HG02938 (cell line): ENCODE measurements at regions not wholly inside any gene's neighbourhood (a gene's known extent, or its start where the extent isn't known, plus 50 kb on each side); places are given as distances from the start of the nearest gene placed in this dataset.

Source experiments
- ATAC-seq: cut with Tn5 transposase; IDR thresholded peaks from one replicate; pipeline ENCODE4 v1.9.1; 2021; ENCODE audit warnings: mild to moderate bottlenecking, moderate library complexity; ENCODE audit not compliant: unreplicated experiment

GRCh38 chr1:34328281-34328799 is 151.6 kb downstream of the C1orf94 start:
- no peak for ATAC-seq

GRCh38 chr1:34330061-34330460 is 153.4 kb downstream of the C1orf94 start:
- no peak for ATAC-seq

GRCh38 chr1:34331020-34331926 is 154.6 kb downstream of the C1orf94 start:
- ATAC-seq, result no peak

GRCh38 chr1:34332996-34333395 is 156.3 kb downstream of the C1orf94 start:
- ATAC-seq, result no peak

- ATAC-seq, result no peak
Observed at GRCh38 chr1:34338871-34339270, 162.2 kb downstream of the C1orf94 start.

GRCh38 chr1:34341896-34342295 is 165.2 kb downstream of the C1orf94 start:
- no peak for ATAC-seq

- no peak for ATAC-seq
Observed at GRCh38 chr1:34342334-34342733, 165.6 kb downstream of the C1orf94 start.

GRCh38 chr1:34346128-34346527 is 169.4 kb downstream of the C1orf94 start:
- ATAC-seq, result no peak

GRCh38 chr1:34353409-34353808 is 176.7 kb downstream of the C1orf94 start:
- ATAC-seq, result no peak

- ATAC-seq, result no peak
Observed at GRCh38 chr1:34354367-34354766, 177.7 kb downstream of the C1orf94 start.

GRCh38 chr1:34356853-34357252 is 180.1 kb downstream of the C1orf94 start:
- no peak for ATAC-seq

- ATAC-seq, result no peak
Observed at GRCh38 chr1:34358636-34359035, 181.9 kb downstream of the C1orf94 start.

GRCh38 chr1:34359411-34359810 is 182.7 kb downstream of the C1orf94 start:
- ATAC-seq, result no peak

GRCh38 chr1:34360574-34360973 is 183.9 kb downstream of the C1orf94 start:
- ATAC-seq, result no peak

GRCh38 chr1:34361121-34361520 is 184.4 kb downstream of the C1orf94 start:
- no peak for ATAC-seq

- ATAC-seq, result no peak
Observed at GRCh38 chr1:34361781-34362357, 185.2 kb downstream of the C1orf94 start.

GRCh38 chr1:34362949-34363348 is 186.2 kb downstream of the C1orf94 start:
- ATAC-seq, result no peak

- no peak for ATAC-seq
Observed at GRCh38 chr1:34363447-34363846, 186.7 kb downstream of the C1orf94 start.

GRCh38 chr1:34363915-34364314 is 187.2 kb downstream of the C1orf94 start:
- no peak for ATAC-seq

- no peak for ATAC-seq
Observed at GRCh38 chr1:34364376-34364775, 187.7 kb downstream of the C1orf94 start.

- no peak for ATAC-seq
Observed at GRCh38 chr1:34365295-34365694, 188.6 kb downstream of the C1orf94 start.
